GM12878 (cell line): ENCODE measurements at regions not wholly inside any gene's neighbourhood (a gene's known extent, or its start where the extent isn't known, plus 50 kb on each side); places are given as distances from the start of the nearest gene placed in this dataset.

ENCODE experiments used
- BHLHE40 ChIP-seq, 2 experiments: fragments of 450-650 bp in 1 of 2; IDR thresholded peaks; 2 replicates each; pipeline ENCODE4 v1.6.1; 2011 to 2017; ENCODE audit warnings: low read depth in 2 of 2, borderline replicate concordance in 1 of 2, improper control_type of control experiment in 1 of 2, low read length in 1 of 2, mild to moderate bottlenecking in 1 of 2
- BRCA1 ChIP-seq: IDR thresholded peaks from 2 replicates; pipeline ENCODE4 v1.6.1; 2011; ENCODE audit warnings: low read depth, low read length, improper control_type of control experiment
- CEBPB ChIP-seq, 2 experiments: fragments of 150-350 bp in 1 of 2; IDR thresholded peaks; 2 replicates each; pipeline ENCODE4 v1.6.1; 2012 to 2014; ENCODE audit warnings: low read depth in 2 of 2, low read length in 2 of 2, borderline replicate concordance in 1 of 2, inconsistent platforms in 1 of 2
- CREB1 ChIP-seq: IDR thresholded peaks from 2 replicates; pipeline ENCODE4 v1.6.1; 2012; ENCODE audit warnings: low read depth, mild to moderate bottlenecking, inconsistent platforms
- CREM ChIP-seq: IDR thresholded peaks from 2 replicates; pipeline ENCODE4 v1.6.1; 2014; ENCODE audit warnings: antibody characterized with exemption, low read depth
- ETV6 ChIP-seq, 2 experiments: fragments of 450-650 bp in 1 of 2; IDR thresholded peaks in 1 of 2; conservative IDR thresholded peaks in 1 of 2; 2 replicates each; pipeline ENCODE4 v1.6.1; 2014; ENCODE audit warnings: antibody characterized with exemption in 1 of 2, borderline replicate concordance in 1 of 2, low read depth in 1 of 2, mild to moderate bottlenecking in 1 of 2, moderate library complexity in 1 of 2
- EZH2 ChIP-seq: IDR thresholded peaks from 2 replicates; pipeline ENCODE4 v1.6.1; 2012; ENCODE audit warnings: low read depth, mild to moderate bottlenecking, control low read depth, inconsistent platforms, low read length, borderline replicate concordance; ENCODE audit not compliant: control insufficient read depth
- GABPA ChIP-seq: IDR thresholded peaks from 2 replicates; pipeline ENCODE4 v1.6.1; 2014; ENCODE audit warnings: antibody characterized with exemption, low read depth, mild to moderate bottlenecking, inconsistent platforms
- IKZF1 ChIP-seq: fragments of 450-650 bp; conservative IDR thresholded peaks from 2 replicates; pipeline ENCODE4 v1.6.1; 2017; ENCODE audit warnings: antibody characterized with exemption, mild to moderate bottlenecking
- IKZF2 ChIP-seq, 2 experiments: fragments of 450-650 bp; IDR thresholded peaks; 2 replicates each; pipeline ENCODE4 v1.6.1; 2017; ENCODE audit warnings: mild to moderate bottlenecking in 2 of 2, moderate library complexity in 2 of 2
- JUNB ChIP-seq: IDR thresholded peaks from 2 replicates; pipeline ENCODE4 v1.6.1; 2016; ENCODE audit warnings: antibody characterized with exemption, mild to moderate bottlenecking
- MEF2A ChIP-seq: IDR thresholded peaks from 2 replicates; pipeline ENCODE4 v1.6.1; 2011; ENCODE audit warnings: low read depth, mild to moderate bottlenecking, low read length, moderate library complexity; ENCODE audit not compliant: insufficient read depth
- MEF2B ChIP-seq: fragments of 450-650 bp; IDR thresholded peaks from 2 replicates; pipeline ENCODE4 v1.6.1; 2018; ENCODE audit warnings: mild to moderate bottlenecking, moderate library complexity; ENCODE audit not compliant: partially characterized antibody, poor library complexity, severe bottlenecking
- NFIC ChIP-seq: IDR thresholded peaks from 2 replicates; pipeline ENCODE4 v1.6.1; 2012; ENCODE audit warnings: low read depth, mild to moderate bottlenecking, inconsistent platforms, low read length, moderate library complexity
- NFXL1 ChIP-seq: fragments of 450-650 bp; IDR thresholded peaks from 2 replicates; pipeline ENCODE4 v1.6.1; 2017; ENCODE audit warnings: antibody characterized with exemption, mild to moderate bottlenecking, borderline replicate concordance
- NFYA ChIP-seq: IDR thresholded peaks from 2 replicates; pipeline ENCODE4 v1.6.1; 2011; ENCODE audit warnings: low read depth, mild to moderate bottlenecking, low read length, improper control_type of control experiment, borderline replicate concordance
- NR2F1 ChIP-seq: fragments of 450-650 bp; conservative IDR thresholded peaks from 2 replicates; pipeline ENCODE4 v1.6.1; 2017; ENCODE audit warnings: mild to moderate bottlenecking
- PML ChIP-seq: IDR thresholded peaks from 2 replicates; pipeline ENCODE4 v1.6.1; 2012; ENCODE audit warnings: low read length, inconsistent platforms
- PRDM15 ChIP-seq: fragments of 450-650 bp; formaldehyde crosslinking; IDR thresholded peaks from 2 replicates; pipeline ENCODE4 v1.4.0; 2020; ENCODE audit warnings: mild to moderate bottlenecking, moderate library complexity
- RBBP5 ChIP-seq: fragments of 200-600 bp; sonication (generic); conservative IDR thresholded peaks from 2 replicates; pipeline ENCODE4 v1.6.1; 2016
- RELA ChIP-seq: fragments of 450-650 bp; IDR thresholded peaks from 2 replicates; pipeline ENCODE4 v1.8.0; 2014; ENCODE audit warnings: borderline replicate concordance; ENCODE audit not compliant: partially characterized antibody
- RUNX3 ChIP-seq: IDR thresholded peaks from 2 replicates; pipeline ENCODE4 v1.6.1; 2012; ENCODE audit warnings: low read length, inconsistent platforms
- SIN3A ChIP-seq: IDR thresholded peaks from 2 replicates; pipeline ENCODE4 v1.6.1; 2012; ENCODE audit warnings: low read depth, low read length, improper control_type of control experiment
- SMAD1 ChIP-seq: fragments of 450-650 bp; IDR thresholded peaks from 2 replicates; pipeline ENCODE4 v1.6.1; 2018; ENCODE audit warnings: mild to moderate bottlenecking, low read depth; ENCODE audit not compliant: partially characterized antibody
- SREBF2 ChIP-seq: IDR thresholded peaks from 2 replicates; pipeline ENCODE4 v1.6.1; 2012; ENCODE audit warnings: mild to moderate bottlenecking, low read length
- STAT1 ChIP-seq: fragments of 450-650 bp; conservative IDR thresholded peaks from 2 replicates; pipeline ENCODE4 v1.6.1; 2014; ENCODE audit warnings: antibody characterized with exemption, mild to moderate bottlenecking
- TAF1 ChIP-seq: IDR thresholded peaks from 2 replicates; pipeline ENCODE4 v1.6.1; 2011; ENCODE audit warnings: mild to moderate bottlenecking, low read depth, low read length, borderline replicate concordance
- USF2 ChIP-seq: IDR thresholded peaks from 2 replicates; pipeline ENCODE4 v1.6.1; 2011; ENCODE audit warnings: low read depth, low read length, improper control_type of control experiment, borderline replicate concordance
- ZZZ3 ChIP-seq: IDR thresholded peaks from 2 replicates; pipeline ENCODE4 v1.6.1; 2011; ENCODE audit warnings: low read depth; ENCODE audit not compliant: control insufficient read depth, insufficient read length

GRCh38 chr1:79460773-79461436 lies 454.4 kb upstream of the ADGRL4 start (continued):
- no peak for TF ChIP-seq USF2
- TF ChIP-seq STAT1 = no peak
- no peak for TF ChIP-seq IKZF1
- TF ChIP-seq RBBP5 = no peak
- TF ChIP-seq SIN3A = no peak
- TF ChIP-seq CREB1 = peak; percentile 93
- no peak for TF ChIP-seq SMAD1
- TF ChIP-seq RUNX3 = peak; percentile 93
- TF ChIP-seq ETV6 (conservative IDR thresholded peaks at IDR 0.05 in 1 of 2, IDR thresholded peaks at IDR 0.05 in 1 of 2; ENCODE audit: borderline replicate concordance in 1 of 2, low read depth in 1 of 2) = peak in 1 of 2 experiments; percentile 79; a peak in 2 of 4 replicates
- peak; percentile 80 for TF ChIP-seq JUNB
- no peak for TF ChIP-seq NFXL1
- no peak for TF ChIP-seq BHLHE40 (IDR thresholded peaks at IDR 0.05; ENCODE audit: borderline replicate concordance in 1 of 2, low read depth in 2 of 2, low read length in 1 of 2)
- TF ChIP-seq NR2F1 = no peak
- no peak for TF ChIP-seq ZZZ3
- peak; percentile 68 for TF ChIP-seq PML
- no peak for TF ChIP-seq EZH2
- peak in 1 of 2 experiments; percentile 35; a peak in 1 of 4 replicates for TF ChIP-seq CEBPB (IDR thresholded peaks at IDR 0.05; ENCODE audit: borderline replicate concordance in 1 of 2, low read depth in 2 of 2, low read length in 2 of 2)
- TF ChIP-seq SREBF2 = no peak
- TF ChIP-seq BRCA1 = no peak
- TF ChIP-seq PRDM15 (CRISPR knock-in tag) = no peak
- TF ChIP-seq RELA = no peak
- peak; percentile 99 for TF ChIP-seq MEF2A
- TF ChIP-seq IKZF2 (IDR thresholded peaks at IDR 0.05) = 0 out of 4 replicates have a peak, but pooled peaks of 1 of the 2 experiments have one; percentile 23
- peak; percentile 62 for TF ChIP-seq MEF2B
- peak; percentile 97 for TF ChIP-seq NFIC
- TF ChIP-seq NFYA = no peak
- TF ChIP-seq TAF1 = no peak
- peak; percentile 90 for TF ChIP-seq CREM
- TF ChIP-seq GABPA = peak; percentile 48; the same call in 1 of the 2 replicates
